GM23338 (cell line): ENCODE measurements at regions not wholly inside any gene's neighbourhood (a gene's known extent, or its start where the extent isn't known, plus 50 kb on each side); places are given as distances from the start of the nearest gene placed in this dataset.

Source experiments
- ATAC-seq: fragments of 200-7000 bp; cut with Tn5 transposase; 3 replicates; pipeline ENCODE4 v1.9.1; 2020
- DNase-seq: peaks from one replicate; pipeline ENCODE4 v3.0.0-alpha.2; 2015; ENCODE audit warnings: low spot score
- H2AFZ ChIP-seq: fragments of 200-600 bp; sonication (generic); 2 replicates; pipeline ENCODE4 v1.8.0; 2016; ENCODE audit warnings: antibody characterized with exemption, mild to moderate bottlenecking, moderate library complexity
- H3F3A ChIP-seq: fragments of 200-600 bp; sonication (generic); replicated peaks from 2 replicates; pipeline ENCODE4 v1.8.0; 2017; ENCODE audit warnings: antibody characterized with exemption, mixed run types, low read depth
- H3K27ac ChIP-seq: fragments of 200-600 bp; sonication (generic); 2 replicates; pipeline ENCODE4 v1.6.1; 2016; ENCODE audit warnings: low read depth
- H3K27me3 ChIP-seq: fragments of 200-600 bp; sonication (generic); 2 replicates; pipeline ENCODE4 v1.8.0; 2016; ENCODE audit warnings: mild to moderate bottlenecking, mixed run types, moderate library complexity; ENCODE audit not compliant: insufficient read depth
- H3K36me3 ChIP-seq: fragments of 200-600 bp; sonication (generic); 2 replicates; pipeline ENCODE4 v1.8.0; 2016; ENCODE audit warnings: mild to moderate bottlenecking; ENCODE audit not compliant: insufficient read depth
- H3K4me1 ChIP-seq: fragments of 200-600 bp; sonication (generic); 2 replicates; pipeline ENCODE4 v1.8.0; 2016; ENCODE audit warnings: mild to moderate bottlenecking, moderate library complexity; ENCODE audit not compliant: insufficient read depth
- H3K4me2 ChIP-seq: fragments of 200-600 bp; sonication (generic); 2 replicates; pipeline ENCODE4 v1.7.1; 2017; ENCODE audit warnings: mixed run types
- H3K4me3 ChIP-seq: fragments of 200-600 bp; sonication (generic); 2 replicates; pipeline ENCODE4 v1.6.1; 2016; ENCODE audit warnings: mixed run types
- H3K79me2 ChIP-seq: fragments of 200-600 bp; sonication (generic); replicated peaks from 2 replicates; pipeline ENCODE4 v1.8.0; 2017; ENCODE audit warnings: mild to moderate bottlenecking; ENCODE audit not compliant: insufficient read depth
- H3K9me2 ChIP-seq: fragments of 200-600 bp; sonication (generic); 2 replicates; pipeline ENCODE4 v1.8.0; 2017; ENCODE audit not compliant: insufficient read depth
- H4K20me1 ChIP-seq: fragments of 200-600 bp; sonication (generic); replicated peaks from 2 replicates; pipeline ENCODE4 v1.8.0; 2017; ENCODE audit warnings: mild to moderate bottlenecking; ENCODE audit not compliant: insufficient read depth
- H3K27ac Mint-ChIP-seq: 2 replicates; pipeline ENCODE4 v1.8.0; 2020; ENCODE audit warnings: inconsistent platforms, mild to moderate bottlenecking, moderate library complexity, mixed read lengths
- H3K27me3 Mint-ChIP-seq: 3 replicates; pipeline ENCODE4 v1.8.0; 2022; ENCODE audit warnings: low read depth, mild to moderate bottlenecking, moderate library complexity, mixed read lengths, inconsistent platforms; ENCODE audit not compliant: insufficient read depth, poor library complexity
- H3K36me3 Mint-ChIP-seq: 3 replicates; pipeline ENCODE4 v1.8.0; 2021; ENCODE audit warnings: low read depth, mild to moderate bottlenecking, inconsistent platforms, moderate library complexity, mixed read lengths
- H3K4me1 Mint-ChIP-seq: 3 replicates; pipeline ENCODE4 v1.8.0; 2020; ENCODE audit warnings: mild to moderate bottlenecking, inconsistent platforms, mixed read lengths
- H3K4me3 Mint-ChIP-seq: 3 replicates; pipeline ENCODE4 v1.8.0; 2021; ENCODE audit warnings: moderate library complexity, mild to moderate bottlenecking, inconsistent platforms, mixed read lengths
- H3K9me3 Mint-ChIP-seq: 3 replicates; pipeline ENCODE4 v1.8.0; 2020; ENCODE audit warnings: moderate library complexity, mild to moderate bottlenecking, inconsistent platforms, mixed read lengths
- CREB1 ChIP-seq: fragments of 250-450 bp; sonication (Bioruptor Pico); IDR thresholded peaks from 2 replicates; pipeline ENCODE4 v1.5.0; 2020; ENCODE audit warnings: low read depth, mild to moderate bottlenecking, moderate library complexity
- CTCF ChIP-seq, 2 experiments: fragments of 200-600 bp in 1 of 2; sonication (generic) in 1 of 2; conservative IDR thresholded peaks; 2 replicates each; pipeline versions ENCODE4 v1.5.1 to v1.6.1; 2016 to 2017; ENCODE audit warnings: antibody characterized with exemption in 2 of 2, low read depth in 2 of 2, mild to moderate bottlenecking in 2 of 2, moderate library complexity in 1 of 2
- EZH2 ChIP-seq: fragments of 200-600 bp; sonication (generic); IDR thresholded peaks from one replicate; pipeline ENCODE4 v1.8.0; 2017; ENCODE audit warnings: antibody characterized with exemption, mild to moderate bottlenecking, low read depth; ENCODE audit not compliant: unreplicated experiment
- EZH2phosphoT487 ChIP-seq: fragments of 200-600 bp; sonication (generic); IDR thresholded peaks from one replicate; pipeline ENCODE4 v1.8.1; 2018; ENCODE audit warnings: antibody characterized with exemption; ENCODE audit not compliant: unreplicated experiment
- JUNB ChIP-seq: IDR thresholded peaks from one replicate; pipeline ENCODE4 v1.6.1; 2016; ENCODE audit warnings: antibody characterized with exemption; ENCODE audit not compliant: unreplicated experiment
- NANOG ChIP-seq: IDR thresholded peaks from 2 replicates; pipeline ENCODE4 v1.6.1; 2016; ENCODE audit warnings: antibody characterized with exemption, borderline replicate concordance
- POLR2AphosphoS5 ChIP-seq: IDR thresholded peaks from 2 replicates; pipeline ENCODE4 v1.6.1; 2016; ENCODE audit warnings: antibody characterized with exemption, low read depth
- STAT1 ChIP-seq: IDR thresholded peaks from one replicate; pipeline ENCODE4 v1.6.1; 2016; ENCODE audit warnings: antibody characterized with exemption; ENCODE audit not compliant: unreplicated experiment
- ZNF114 ChIP-seq: fragments of 250-450 bp; sonication (Bioruptor Pico); IDR thresholded peaks from 2 replicates; pipeline ENCODE4 v1.5.0; 2020; ENCODE audit warnings: mild to moderate bottlenecking, moderate library complexity
- ZNF331 ChIP-seq: fragments of 250-450 bp; sonication (Bioruptor Pico); IDR thresholded peaks from 2 replicates; pipeline ENCODE4 v1.5.0; 2020; ENCODE audit warnings: low read depth, mild to moderate bottlenecking, moderate library complexity
- TF ChIP-seq, protein P1 (sequence below): IDR thresholded peaks from one replicate; pipeline ENCODE4 v1.6.1; 2018; ENCODE audit warnings: antibody characterized with exemption; ENCODE audit not compliant: unreplicated experiment
- TF ChIP-seq, protein P2 (sequence below): IDR thresholded peaks from 2 replicates; pipeline ENCODE4 v1.6.1; 2016; ENCODE audit warnings: antibody characterized with exemption
- TF ChIP-seq, protein P3 (sequence below): fragments of 250-450 bp; sonication (Bioruptor Pico); IDR thresholded peaks from 2 replicates; pipeline ENCODE4 v1.5.0; 2020; ENCODE audit warnings: mild to moderate bottlenecking, moderate library complexity

DNA sequence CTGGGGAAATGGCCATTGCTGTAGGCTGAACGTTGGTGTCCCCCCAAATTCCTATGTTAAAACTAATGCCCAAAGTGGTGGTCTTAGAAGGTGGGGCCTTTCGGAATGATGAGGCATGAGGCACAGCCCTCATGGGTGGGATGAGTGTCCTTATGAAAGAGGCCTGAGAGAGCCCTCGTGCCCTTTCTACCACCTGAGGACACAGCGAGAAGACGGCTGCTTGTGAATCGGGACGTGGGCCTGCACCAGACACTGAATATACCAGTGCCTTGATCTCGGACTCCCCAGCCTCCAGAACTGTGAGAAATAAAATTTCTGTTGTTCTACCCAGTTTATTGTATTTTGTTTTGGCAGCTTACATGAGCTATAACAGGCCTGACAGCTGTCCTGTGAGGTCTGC, 162.9 kb upstream of the B3GAT1 start:
- H3K4me3 Mint-ChIP-seq, result no peak overlapping the region
- H3K4me1 Mint-ChIP-seq, result peaks cover 22% of the 10 kb centered on the region
- DNase-seq (no peak), ATAC-seq (no peak)
- H3K27me3 Mint-ChIP-seq, result peaks cover 7% of the 10 kb centered on the region
- H3K4me1 ChIP-seq, result no peaks in the 10 kb centered on the region
- no peaks in the 10 kb centered on the region for H3F3A ChIP-seq
- no peaks in the 10 kb centered on the region for H3K36me3 Mint-ChIP-seq
- H3K36me3 ChIP-seq, result no peaks in the 10 kb centered on the region
- H3K27me3 ChIP-seq, result no peaks in the 10 kb centered on the region
- H3K9me3 Mint-ChIP-seq, result no peaks in the 10 kb centered on the region
- H3K4me3 ChIP-seq, result no peak overlapping the region
- H3K27ac ChIP-seq, result no peak overlapping the region
- no peaks in the 10 kb centered on the region for H3K79me2 ChIP-seq
- no peak overlapping the region for H3K4me2 ChIP-seq
- no peaks in the 10 kb centered on the region for H3K9me2 ChIP-seq
- H2AFZ ChIP-seq, result no peak overlapping the region
- H3K27ac Mint-ChIP-seq, result no peak overlapping the region
- TF ChIP-seq POLR2AphosphoS5 (no peak), JUNB (no peak), NANOG (no peak), ZNF331 (CRISPR knock-in tag) (no peak), CREB1 (CRISPR knock-in tag) (no peak), STAT1 (no peak), CTCF (conservative IDR thresholded peaks at IDR 0.05; ENCODE audit: low read depth in 2 of 2) (no peak), EZH2phosphoT487 (no peak), ZNF114 (CRISPR knock-in tag) (no peak), EZH2 (no peak)
- TF ChIP-seq, protein P1, sequence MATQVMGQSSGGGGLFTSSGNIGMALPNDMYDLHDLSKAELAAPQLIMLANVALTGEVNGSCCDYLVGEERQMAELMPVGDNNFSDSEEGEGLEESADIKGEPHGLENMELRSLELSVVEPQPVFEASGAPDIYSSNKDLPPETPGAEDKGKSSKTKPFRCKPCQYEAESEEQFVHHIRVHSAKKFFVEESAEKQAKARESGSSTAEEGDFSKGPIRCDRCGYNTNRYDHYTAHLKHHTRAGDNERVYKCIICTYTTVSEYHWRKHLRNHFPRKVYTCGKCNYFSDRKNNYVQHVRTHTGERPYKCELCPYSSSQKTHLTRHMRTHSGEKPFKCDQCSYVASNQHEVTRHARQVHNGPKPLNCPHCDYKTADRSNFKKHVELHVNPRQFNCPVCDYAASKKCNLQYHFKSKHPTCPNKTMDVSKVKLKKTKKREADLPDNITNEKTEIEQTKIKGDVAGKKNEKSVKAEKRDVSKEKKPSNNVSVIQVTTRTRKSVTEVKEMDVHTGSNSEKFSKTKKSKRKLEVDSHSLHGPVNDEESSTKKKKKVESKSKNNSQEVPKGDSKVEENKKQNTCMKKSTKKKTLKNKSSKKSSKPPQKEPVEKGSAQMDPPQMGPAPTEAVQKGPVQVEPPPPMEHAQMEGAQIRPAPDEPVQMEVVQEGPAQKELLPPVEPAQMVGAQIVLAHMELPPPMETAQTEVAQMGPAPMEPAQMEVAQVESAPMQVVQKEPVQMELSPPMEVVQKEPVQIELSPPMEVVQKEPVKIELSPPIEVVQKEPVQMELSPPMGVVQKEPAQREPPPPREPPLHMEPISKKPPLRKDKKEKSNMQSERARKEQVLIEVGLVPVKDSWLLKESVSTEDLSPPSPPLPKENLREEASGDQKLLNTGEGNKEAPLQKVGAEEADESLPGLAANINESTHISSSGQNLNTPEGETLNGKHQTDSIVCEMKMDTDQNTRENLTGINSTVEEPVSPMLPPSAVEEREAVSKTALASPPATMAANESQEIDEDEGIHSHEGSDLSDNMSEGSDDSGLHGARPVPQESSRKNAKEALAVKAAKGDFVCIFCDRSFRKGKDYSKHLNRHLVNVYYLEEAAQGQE, result no peak
- TF ChIP-seq, protein P2, sequence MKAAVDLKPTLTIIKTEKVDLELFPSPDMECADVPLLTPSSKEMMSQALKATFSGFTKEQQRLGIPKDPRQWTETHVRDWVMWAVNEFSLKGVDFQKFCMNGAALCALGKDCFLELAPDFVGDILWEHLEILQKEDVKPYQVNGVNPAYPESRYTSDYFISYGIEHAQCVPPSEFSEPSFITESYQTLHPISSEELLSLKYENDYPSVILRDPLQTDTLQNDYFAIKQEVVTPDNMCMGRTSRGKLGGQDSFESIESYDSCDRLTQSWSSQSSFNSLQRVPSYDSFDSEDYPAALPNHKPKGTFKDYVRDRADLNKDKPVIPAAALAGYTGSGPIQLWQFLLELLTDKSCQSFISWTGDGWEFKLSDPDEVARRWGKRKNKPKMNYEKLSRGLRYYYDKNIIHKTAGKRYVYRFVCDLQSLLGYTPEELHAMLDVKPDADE, result no peak
- TF ChIP-seq, protein P3, sequence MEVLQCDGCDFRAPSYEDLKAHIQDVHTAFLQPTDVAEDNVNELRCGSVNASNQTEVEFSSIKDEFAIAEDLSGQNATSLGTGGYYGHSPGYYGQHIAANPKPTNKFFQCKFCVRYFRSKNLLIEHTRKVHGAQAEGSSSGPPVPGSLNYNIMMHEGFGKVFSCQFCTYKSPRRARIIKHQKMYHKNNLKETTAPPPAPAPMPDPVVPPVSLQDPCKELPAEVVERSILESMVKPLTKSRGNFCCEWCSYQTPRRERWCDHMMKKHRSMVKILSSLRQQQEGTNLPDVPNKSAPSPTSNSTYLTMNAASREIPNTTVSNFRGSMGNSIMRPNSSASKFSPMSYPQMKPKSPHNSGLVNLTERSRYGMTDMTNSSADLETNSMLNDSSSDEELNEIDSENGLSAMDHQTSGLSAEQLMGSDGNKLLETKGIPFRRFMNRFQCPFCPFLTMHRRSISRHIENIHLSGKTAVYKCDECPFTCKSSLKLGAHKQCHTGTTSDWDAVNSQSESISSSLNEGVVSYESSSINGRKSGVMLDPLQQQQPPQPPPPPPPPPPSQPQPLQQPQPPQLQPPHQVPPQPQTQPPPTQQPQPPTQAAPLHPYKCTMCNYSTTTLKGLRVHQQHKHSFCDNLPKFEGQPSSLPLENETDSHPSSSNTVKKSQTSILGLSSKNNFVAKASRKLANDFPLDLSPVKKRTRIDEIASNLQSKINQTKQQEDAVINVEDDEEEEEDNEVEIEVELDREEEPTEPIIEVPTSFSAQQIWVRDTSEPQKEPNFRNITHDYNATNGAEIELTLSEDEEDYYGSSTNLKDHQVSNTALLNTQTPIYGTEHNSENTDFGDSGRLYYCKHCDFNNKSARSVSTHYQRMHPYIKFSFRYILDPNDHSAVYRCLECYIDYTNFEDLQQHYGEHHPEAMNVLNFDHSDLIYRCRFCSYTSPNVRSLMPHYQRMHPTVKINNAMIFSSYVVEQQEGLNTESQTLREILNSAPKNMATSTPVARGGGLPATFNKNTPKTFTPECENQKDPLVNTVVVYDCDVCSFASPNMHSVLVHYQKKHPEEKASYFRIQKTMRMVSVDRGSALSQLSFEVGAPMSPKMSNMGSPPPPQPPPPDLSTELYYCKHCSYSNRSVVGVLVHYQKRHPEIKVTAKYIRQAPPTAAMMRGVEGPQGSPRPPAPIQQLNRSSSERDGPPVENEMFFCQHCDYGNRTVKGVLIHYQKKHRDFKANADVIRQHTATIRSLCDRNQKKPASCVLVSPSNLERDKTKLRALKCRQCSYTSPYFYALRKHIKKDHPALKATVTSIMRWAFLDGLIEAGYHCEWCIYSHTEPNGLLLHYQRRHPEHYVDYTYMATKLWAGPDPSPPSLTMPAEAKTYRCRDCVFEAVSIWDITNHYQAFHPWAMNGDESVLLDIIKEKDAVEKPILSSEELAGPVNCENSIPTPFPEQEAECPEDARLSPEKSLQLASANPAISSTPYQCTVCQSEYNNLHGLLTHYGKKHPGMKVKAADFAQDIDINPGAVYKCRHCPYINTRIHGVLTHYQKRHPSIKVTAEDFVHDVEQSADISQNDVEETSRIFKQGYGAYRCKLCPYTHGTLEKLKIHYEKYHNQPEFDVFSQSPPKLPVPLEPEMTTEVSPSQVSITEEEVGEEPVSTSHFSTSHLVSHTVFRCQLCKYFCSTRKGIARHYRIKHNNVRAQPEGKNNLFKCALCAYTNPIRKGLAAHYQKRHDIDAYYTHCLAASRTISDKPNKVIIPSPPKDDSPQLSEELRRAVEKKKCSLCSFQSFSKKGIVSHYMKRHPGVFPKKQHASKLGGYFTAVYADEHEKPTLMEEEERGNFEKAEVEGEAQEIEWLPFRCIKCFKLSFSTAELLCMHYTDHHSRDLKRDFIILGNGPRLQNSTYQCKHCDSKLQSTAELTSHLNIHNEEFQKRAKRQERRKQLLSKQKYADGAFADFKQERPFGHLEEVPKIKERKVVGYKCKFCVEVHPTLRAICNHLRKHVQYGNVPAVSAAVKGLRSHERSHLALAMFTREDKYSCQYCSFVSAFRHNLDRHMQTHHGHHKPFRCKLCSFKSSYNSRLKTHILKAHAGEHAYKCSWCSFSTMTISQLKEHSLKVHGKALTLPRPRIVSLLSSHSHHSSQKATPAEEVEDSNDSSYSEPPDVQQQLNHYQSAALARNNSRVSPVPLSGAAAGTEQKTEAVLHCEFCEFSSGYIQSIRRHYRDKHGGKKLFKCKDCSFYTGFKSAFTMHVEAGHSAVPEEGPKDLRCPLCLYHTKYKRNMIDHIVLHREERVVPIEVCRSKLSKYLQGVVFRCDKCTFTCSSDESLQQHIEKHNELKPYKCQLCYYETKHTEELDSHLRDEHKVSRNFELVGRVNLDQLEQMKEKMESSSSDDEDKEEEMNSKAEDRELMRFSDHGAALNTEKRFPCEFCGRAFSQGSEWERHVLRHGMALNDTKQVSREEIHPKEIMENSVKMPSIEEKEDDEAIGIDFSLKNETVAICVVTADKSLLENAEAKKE (CRISPR knock-in tag), result no peak
- no peaks in the 10 kb centered on the region for H4K20me1 ChIP-seq
